ENCODE measurements at regions not wholly inside any gene's neighbourhood (a gene's known extent, or its start where the extent isn't known, plus 50 kb on each side); places are given as distances from the start of the nearest gene placed in this dataset.

DNA sequence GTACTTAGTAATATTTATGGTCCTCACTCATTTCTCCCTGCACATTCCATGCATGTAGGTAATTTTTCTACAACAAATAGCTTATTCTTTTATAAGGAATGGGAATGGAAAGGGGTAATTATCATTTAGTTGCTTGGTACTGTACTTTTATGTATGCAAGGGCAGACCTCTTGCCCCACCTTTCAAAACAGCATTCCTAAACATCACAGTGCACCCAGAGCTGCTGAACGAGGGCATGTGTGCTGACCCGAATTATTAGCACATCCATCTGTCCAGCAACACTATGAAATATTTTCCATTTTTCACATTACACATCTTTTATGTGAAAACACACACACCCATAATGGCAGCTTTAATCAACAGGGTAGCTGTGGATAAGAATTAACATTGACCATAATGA is 228.6 kb upstream of the ARRDC3 start:
- no peak for TF ChIP-seq CTCF (IDR thresholded peaks at IDR 0.05)
- TF ChIP-seq REST (IDR thresholded peaks at IDR 0.05; ENCODE audit: insufficient read depth in 1 of 2, low read depth in 2 of 2, low read length in 1 of 2), result no peak
- TF ChIP-seq POLR2AphosphoS5 (IDR thresholded peaks at IDR 0.05; ENCODE audit: low read depth, low read length), result no peak
